GM12878 (cell line): ENCODE measurements at regions not wholly inside any gene's neighbourhood (a gene's known extent, or its start where the extent isn't known, plus 50 kb on each side); places are given as distances from the start of the nearest gene placed in this dataset.

Experiments used
- ATAC-seq: fragments of 200-7000 bp; cut with Tn5 transposase; 3 replicates; pipeline ENCODE4 v1.9.1; 2020; ENCODE audit warnings: mild to moderate bottlenecking, moderate library complexity
- BruUV-seq: library from RNA; stranded (reverse); fragments of 400-500 nt; replicated peaks from 2 replicates; lab custom pipeline; 2021; lab: Mats Ljungman, UMichigan
- CTCF ChIA-PET: fragments of 300-600 bp; sonication (Branson Sonifier 250); formaldehyde crosslinking; extraction: SDS; loops from one replicate; lab custom pipeline; 2021; ENCODE audit warnings: inconsistent platforms; lab: Yijun Ruan, JAX
- POLR2A ChIA-PET: fragments of 350-600 bp; formaldehyde crosslinking; extraction: SDS; loops from one replicate; lab custom pipeline; 2021; ENCODE audit warnings: inconsistent platforms; lab: Charles Lee
- RAD21 ChIA-PET: fragments of 300-600 bp; sonication (Branson Sonifier 250); formaldehyde crosslinking; loops from one replicate; lab custom pipeline; 2023; ENCODE audit warnings: antibody characterized with exemption; ENCODE audit not compliant: unreplicated experiment; lab: Charles Lee
- SMC1A ChIA-PET: fragments of 300-600 bp; sonication (Branson Sonifier 250); formaldehyde crosslinking; loops from one replicate; lab custom pipeline; 2023; ENCODE audit not compliant: unreplicated experiment, uncharacterized antibody; lab: Charles Lee
- DNase-seq: peaks from one replicate; pipeline ENCODE4 v3.0.0-alpha.2; 2011; ENCODE audit warnings: low read depth, low spot score
- FAIRE-seq: peaks from 3 replicates; lab custom pipeline; 2011; peaks lifted over from hg19 to GRCh38; lab: Jason Lieb, UNC
- H2AFZ ChIP-seq: 2 replicates; pipeline ENCODE4 v1.6.0; 2011; ENCODE audit warnings: low read depth, low read length, control low read depth; ENCODE audit not compliant: control insufficient read depth
- H3K27ac ChIP-seq: 2 replicates; pipeline ENCODE4 v1.5.1; 2011; ENCODE audit warnings: control low read depth; ENCODE audit not compliant: control insufficient read depth, insufficient read depth
- H3K27me3 ChIP-seq, 2 experiments: replicated peaks in 1 of 2; 2 replicates each; pipeline versions ENCODE4 v1.6.0 to v1.6.1; 2011; ENCODE audit warnings: low read length in 1 of 2; ENCODE audit not compliant: control insufficient read depth in 2 of 2, insufficient read depth in 2 of 2
- H3K36me3 ChIP-seq, 2 experiments: 2 replicates each; pipeline ENCODE4 v1.5.1; 2011; ENCODE audit warnings: low read length in 1 of 2; ENCODE audit not compliant: control insufficient read depth in 2 of 2, insufficient read depth in 2 of 2
- H3K4me1 ChIP-seq: 2 replicates; pipeline ENCODE4 v1.6.1; 2011; ENCODE audit warnings: mild to moderate bottlenecking, low read length, moderate library complexity, mixed read lengths; ENCODE audit not compliant: control insufficient read depth, insufficient read depth
- H3K4me2 ChIP-seq: 2 replicates; pipeline ENCODE4 v1.6.0; 2011; ENCODE audit warnings: control low read depth; ENCODE audit not compliant: control insufficient read depth, insufficient read depth
- H3K4me3 ChIP-seq: fragments of 200-600 bp; sonication (generic); 2 replicates; pipeline ENCODE4 v1.5.1; 2016
- H3K79me2 ChIP-seq: 2 replicates; pipeline ENCODE4 v1.6.0; 2011; ENCODE audit warnings: low read length; ENCODE audit not compliant: control insufficient read depth, insufficient read depth
- H3K9ac ChIP-seq: 2 replicates; pipeline ENCODE4 v1.8.0; 2011; ENCODE audit warnings: low read length, control low read depth, mixed read lengths; ENCODE audit not compliant: control insufficient read depth, insufficient read depth
- H3K9me3 ChIP-seq: replicated peaks from 3 replicates; pipeline ENCODE4 v1.5.1; 2011; ENCODE audit warnings: mild to moderate bottlenecking, low read length; ENCODE audit not compliant: control insufficient read depth, insufficient read depth
- H4K20me1 ChIP-seq: 2 replicates; pipeline ENCODE4 v1.6.0; 2011; ENCODE audit not compliant: control insufficient read depth, insufficient read depth
- CEBPB ChIP-seq, 2 experiments: fragments of 150-350 bp in 1 of 2; IDR thresholded peaks; 2 replicates each; pipeline ENCODE4 v1.6.1; 2012 to 2014; ENCODE audit warnings: low read depth in 2 of 2, low read length in 2 of 2, borderline replicate concordance in 1 of 2, inconsistent platforms in 1 of 2
- FOXK2 ChIP-seq: fragments of 450-650 bp; IDR thresholded peaks from 2 replicates; pipeline ENCODE4 v1.6.1; 2017; ENCODE audit warnings: mild to moderate bottlenecking, moderate library complexity
- GATAD2B ChIP-seq: fragments of 450-650 bp; conservative IDR thresholded peaks from 2 replicates; pipeline ENCODE4 v1.6.1; 2017; ENCODE audit warnings: low read depth, mild to moderate bottlenecking, moderate library complexity
- MTA2 ChIP-seq: fragments of 450-650 bp; IDR thresholded peaks from 2 replicates; pipeline ENCODE4 v1.6.1; 2016; ENCODE audit warnings: low read depth, mild to moderate bottlenecking, moderate library complexity
- NKRF ChIP-seq: fragments of 450-650 bp; conservative IDR thresholded peaks from 2 replicates; pipeline ENCODE4 v1.6.1; 2017; ENCODE audit warnings: mild to moderate bottlenecking, moderate library complexity
- POLR2A ChIP-seq: IDR thresholded peaks from 2 replicates; pipeline ENCODE4 v1.6.1; 2011; ENCODE audit warnings: low read depth, mild to moderate bottlenecking, low read length
- RBBP5 ChIP-seq: fragments of 200-600 bp; sonication (generic); conservative IDR thresholded peaks from 2 replicates; pipeline ENCODE4 v1.6.1; 2016
- RCOR1 ChIP-seq: conservative IDR thresholded peaks from 2 replicates; pipeline ENCODE4 v1.6.1; 2012; ENCODE audit warnings: low read depth, low read length, improper control_type of control experiment
- RUNX3 ChIP-seq: IDR thresholded peaks from 2 replicates; pipeline ENCODE4 v1.6.1; 2012; ENCODE audit warnings: low read length, inconsistent platforms
- SRF ChIP-seq, 2 experiments: IDR thresholded peaks; 2 replicates each; pipeline ENCODE4 v1.6.1; 2011; ENCODE audit warnings: low read depth in 2 of 2, low read length in 2 of 2, mild to moderate bottlenecking in 1 of 2, moderate library complexity in 1 of 2
- ZNF217 ChIP-seq: fragments of 450-650 bp; IDR thresholded peaks from 2 replicates; pipeline ENCODE4 v1.6.1; 2017; ENCODE audit warnings: antibody characterized with exemption, mild to moderate bottlenecking
- WGBS: methylation state at CpG from one replicate; pipeline ENCODE4 v1.1.6; 2016; ENCODE audit warnings: low lambda C conversion rate; ENCODE audit not compliant: insufficient replicate concordance, insufficient coverage; ENCODE audit errors: missing lambda C conversion rate; 5-methylcytosine and 5-hydroxymethylcytosine counted together
- in situ Hi-C: fragments of 300-500 bp; cut with MboI; formaldehyde crosslinking; loops from 9 replicates; pipeline ENCODE4 v1.14.3; 2018; ENCODE audit warnings: mixed read lengths
- intact Hi-C: fragments of 100-400 bp; cut with micrococcal nuclease; formaldehyde crosslinking; loops from one replicate; pipeline ENCODE4 v1.14.2; 2022; ENCODE audit not compliant: unreplicated experiment

DNA sequence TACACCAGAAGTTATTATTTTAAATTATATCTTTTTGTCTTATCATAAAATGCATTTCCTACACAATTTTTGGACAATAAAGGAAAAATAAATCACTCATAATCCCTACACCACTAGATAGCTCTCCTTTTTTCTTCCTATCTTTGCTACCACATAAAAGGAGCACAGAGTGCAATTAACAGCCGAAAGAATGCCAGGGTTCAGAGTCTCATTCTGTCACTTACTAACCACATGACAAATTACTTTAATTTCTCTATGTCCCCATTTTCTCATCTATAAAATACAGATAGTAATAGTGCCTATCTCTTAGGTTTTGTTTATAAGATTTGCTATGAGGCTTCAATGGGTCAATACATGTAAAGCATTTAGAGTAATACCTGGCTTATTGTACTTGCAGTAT lies 158.7 kb upstream of the GRIN3A start:
- H3K4me1 ChIP-seq, result no peaks in the 10 kb centered on the region
- ATAC-seq (no peak), FAIRE-seq (no peak), DNase-seq (no peak)
- H3K4me3 ChIP-seq, result no peak overlapping the region
- no peak overlapping the region for H2AFZ ChIP-seq
- H3K27me3 ChIP-seq, result no peaks in the 10 kb centered on the region
- in situ Hi-C loops (no loop called here), intact Hi-C loops (no loop called here)
- H3K4me2 ChIP-seq, result no peak overlapping the region
- H4K20me1 ChIP-seq, result no peaks in the 10 kb centered on the region
- SMC1A ChIA-PET, result no interaction called here
- CTCF ChIA-PET, result no interaction called here
- no peak for TF ChIP-seq SRF (IDR thresholded peaks at IDR 0.05; ENCODE audit: low read depth in 2 of 2, low read length in 2 of 2)
- no peak for TF ChIP-seq NKRF
- no peak for TF ChIP-seq RBBP5
- TF ChIP-seq RUNX3, result no peak
- TF ChIP-seq FOXK2, result no peak
- no peak for TF ChIP-seq GATAD2B
- no peak for TF ChIP-seq CEBPB (IDR thresholded peaks at IDR 0.05; ENCODE audit: borderline replicate concordance in 1 of 2, low read depth in 2 of 2, low read length in 2 of 2)
- TF ChIP-seq POLR2A, result no peak
- TF ChIP-seq RCOR1, result no peak
- TF ChIP-seq ZNF217, result no peak
- no peak for TF ChIP-seq MTA2
- POLR2A ChIA-PET, result no interaction called here
- no peak overlapping the region for H3K27ac ChIP-seq
- RAD21 ChIA-PET, result no interaction called here
- WGBS, result 0% methylated on average over 1 of the region's 1 CpG
- H3K9me3 ChIP-seq, result no peaks in the 10 kb centered on the region
- no peak overlapping the region for H3K9ac ChIP-seq
- no TSS peak for BruUV-seq
- H3K79me2 ChIP-seq, result no peaks in the 10 kb centered on the region
- H3K36me3 ChIP-seq, result no peaks in the 10 kb centered on the region
